ENCODE measurements at regions not wholly inside any gene's neighbourhood (a gene's known extent, or its start where the extent isn't known, plus 50 kb on each side); places are given as distances from the start of the nearest gene placed in this dataset.
"Not testable (repeated sequence)": the region's sequence is repeated elsewhere in the genome, so short reads cannot be mapped to it uniquely, and the experiment has no call there.

GRCh38 chr3:5768281-5768945 lies 580.9 kb downstream of the EDEM1 start:
- no peak for ATAC-seq
- no peaks in the 10 kb centered on the region for H3K36me3 ChIP-seq
- intact Hi-C loops (cut with DNase I) = no loop called here

GRCh38 chr3:5769825-5770224 lies 582.3 kb downstream of the EDEM1 start:
- H3K9me3 ChIP-seq = no peaks in the 10 kb centered on the region
- no peak overlapping the region for H3K27ac ChIP-seq
- TF ChIP-seq CTCF (IDR thresholded peaks at IDR 0.05) = no peak
- H3K27me3 ChIP-seq (ENCODE audit: low read depth) = no peaks in the 10 kb centered on the region
- no peak for ATAC-seq
- no peaks in the 10 kb centered on the region for H3K36me3 ChIP-seq
- DNase-seq = no peak
- intact Hi-C loops (cut with DNase I) = no loop called here
- H3K4me3 ChIP-seq = no peak overlapping the region
- no peaks in the 10 kb centered on the region for H3K4me1 ChIP-seq

More at GRCh38 chr3:5768281-5768945, 580.9 kb downstream of the EDEM1 start:
- Histone ChIP-seq H3K9me3 (no peaks in the 10 kb centered on the region), H3K4me1 (no peaks in the 10 kb centered on the region), H3K27me3 (ENCODE audit: low read depth) (no peaks in the 10 kb centered on the region), H3K27ac (no peak overlapping the region), H3K4me3 (no peak overlapping the region)
- DNase-seq = no peak
- TF ChIP-seq CTCF (IDR thresholded peaks at IDR 0.05) = no peak

- no peak for TF ChIP-seq CTCF (IDR thresholded peaks at IDR 0.05)
- Histone ChIP-seq H3K36me3 (no peaks in the 10 kb centered on the region), H3K4me1 (no peaks in the 10 kb centered on the region), H3K4me3 (no peak overlapping the region), H3K9me3 (no peaks in the 10 kb centered on the region), H3K27ac (no peak overlapping the region), H3K27me3 (ENCODE audit: low read depth) (no peaks in the 10 kb centered on the region)
- DNase-seq (no peak), ATAC-seq (no peak)
- intact Hi-C loops (cut with DNase I) = no loop called here
These were observed 586.8 kb downstream of the EDEM1 start for GRCh38 chr3:5774337-5774736.

GRCh38 chr3:5775100-5775499 lies 587.6 kb downstream of the EDEM1 start:
- DNase-seq; H3K27ac ChIP-seq; H3K27me3 ChIP-seq (ENCODE audit: low read depth); H3K36me3 ChIP-seq; H3K4me1 ChIP-seq; ATAC-seq; H3K4me3 ChIP-seq; H3K9me3 ChIP-seq; intact Hi-C loops (cut with DNase I): not testable (repeated sequence)

- no peak for ATAC-seq
- no peak for TF ChIP-seq CTCF (IDR thresholded peaks at IDR 0.05)
These were observed 597.2 kb downstream of the EDEM1 start for GRCh38 chr3:5784690-5785089.

GRCh38 chr3:5787861-5788488 lies 600.5 kb downstream of the EDEM1 start:
- DNase-seq (no peak), ATAC-seq (peak in 1 of 2 donors; percentile 56)
- no peak overlapping the region for H3K4me3 ChIP-seq
- H3K36me3 ChIP-seq = no peaks in the 10 kb centered on the region
- H3K4me1 ChIP-seq = no peaks in the 10 kb centered on the region
- intact Hi-C loops (cut with DNase I) = no loop called here
- no peak overlapping the region for H3K27ac ChIP-seq
- H3K9me3 ChIP-seq = no peaks in the 10 kb centered on the region
- no peaks in the 10 kb centered on the region for H3K27me3 ChIP-seq (ENCODE audit: low read depth)
- no peak for TF ChIP-seq CTCF (IDR thresholded peaks at IDR 0.05)

More at GRCh38 chr3:5784690-5785089, 597.2 kb downstream of the EDEM1 start:
- H3K36me3 ChIP-seq = no peaks in the 10 kb centered on the region
- H3K27me3 ChIP-seq (ENCODE audit: low read depth) = no peaks in the 10 kb centered on the region
- intact Hi-C loops (cut with DNase I) = no loop called here
- H3K4me1 ChIP-seq = no peaks in the 10 kb centered on the region
- H3K9me3 ChIP-seq = no peaks in the 10 kb centered on the region
- H3K4me3 ChIP-seq = no peak overlapping the region
- no peak for DNase-seq
- H3K27ac ChIP-seq = no peak overlapping the region
